ENCODE measurements at regions not wholly inside any gene's neighbourhood (a gene's known extent, or its start where the extent isn't known, plus 50 kb on each side); places are given as distances from the start of the nearest gene placed in this dataset.

GRCh38 chr10:1942478-1942877, 205.2 kb upstream of the ADARB2 start (continued):
- TF ChIP-seq, protein P1, sequence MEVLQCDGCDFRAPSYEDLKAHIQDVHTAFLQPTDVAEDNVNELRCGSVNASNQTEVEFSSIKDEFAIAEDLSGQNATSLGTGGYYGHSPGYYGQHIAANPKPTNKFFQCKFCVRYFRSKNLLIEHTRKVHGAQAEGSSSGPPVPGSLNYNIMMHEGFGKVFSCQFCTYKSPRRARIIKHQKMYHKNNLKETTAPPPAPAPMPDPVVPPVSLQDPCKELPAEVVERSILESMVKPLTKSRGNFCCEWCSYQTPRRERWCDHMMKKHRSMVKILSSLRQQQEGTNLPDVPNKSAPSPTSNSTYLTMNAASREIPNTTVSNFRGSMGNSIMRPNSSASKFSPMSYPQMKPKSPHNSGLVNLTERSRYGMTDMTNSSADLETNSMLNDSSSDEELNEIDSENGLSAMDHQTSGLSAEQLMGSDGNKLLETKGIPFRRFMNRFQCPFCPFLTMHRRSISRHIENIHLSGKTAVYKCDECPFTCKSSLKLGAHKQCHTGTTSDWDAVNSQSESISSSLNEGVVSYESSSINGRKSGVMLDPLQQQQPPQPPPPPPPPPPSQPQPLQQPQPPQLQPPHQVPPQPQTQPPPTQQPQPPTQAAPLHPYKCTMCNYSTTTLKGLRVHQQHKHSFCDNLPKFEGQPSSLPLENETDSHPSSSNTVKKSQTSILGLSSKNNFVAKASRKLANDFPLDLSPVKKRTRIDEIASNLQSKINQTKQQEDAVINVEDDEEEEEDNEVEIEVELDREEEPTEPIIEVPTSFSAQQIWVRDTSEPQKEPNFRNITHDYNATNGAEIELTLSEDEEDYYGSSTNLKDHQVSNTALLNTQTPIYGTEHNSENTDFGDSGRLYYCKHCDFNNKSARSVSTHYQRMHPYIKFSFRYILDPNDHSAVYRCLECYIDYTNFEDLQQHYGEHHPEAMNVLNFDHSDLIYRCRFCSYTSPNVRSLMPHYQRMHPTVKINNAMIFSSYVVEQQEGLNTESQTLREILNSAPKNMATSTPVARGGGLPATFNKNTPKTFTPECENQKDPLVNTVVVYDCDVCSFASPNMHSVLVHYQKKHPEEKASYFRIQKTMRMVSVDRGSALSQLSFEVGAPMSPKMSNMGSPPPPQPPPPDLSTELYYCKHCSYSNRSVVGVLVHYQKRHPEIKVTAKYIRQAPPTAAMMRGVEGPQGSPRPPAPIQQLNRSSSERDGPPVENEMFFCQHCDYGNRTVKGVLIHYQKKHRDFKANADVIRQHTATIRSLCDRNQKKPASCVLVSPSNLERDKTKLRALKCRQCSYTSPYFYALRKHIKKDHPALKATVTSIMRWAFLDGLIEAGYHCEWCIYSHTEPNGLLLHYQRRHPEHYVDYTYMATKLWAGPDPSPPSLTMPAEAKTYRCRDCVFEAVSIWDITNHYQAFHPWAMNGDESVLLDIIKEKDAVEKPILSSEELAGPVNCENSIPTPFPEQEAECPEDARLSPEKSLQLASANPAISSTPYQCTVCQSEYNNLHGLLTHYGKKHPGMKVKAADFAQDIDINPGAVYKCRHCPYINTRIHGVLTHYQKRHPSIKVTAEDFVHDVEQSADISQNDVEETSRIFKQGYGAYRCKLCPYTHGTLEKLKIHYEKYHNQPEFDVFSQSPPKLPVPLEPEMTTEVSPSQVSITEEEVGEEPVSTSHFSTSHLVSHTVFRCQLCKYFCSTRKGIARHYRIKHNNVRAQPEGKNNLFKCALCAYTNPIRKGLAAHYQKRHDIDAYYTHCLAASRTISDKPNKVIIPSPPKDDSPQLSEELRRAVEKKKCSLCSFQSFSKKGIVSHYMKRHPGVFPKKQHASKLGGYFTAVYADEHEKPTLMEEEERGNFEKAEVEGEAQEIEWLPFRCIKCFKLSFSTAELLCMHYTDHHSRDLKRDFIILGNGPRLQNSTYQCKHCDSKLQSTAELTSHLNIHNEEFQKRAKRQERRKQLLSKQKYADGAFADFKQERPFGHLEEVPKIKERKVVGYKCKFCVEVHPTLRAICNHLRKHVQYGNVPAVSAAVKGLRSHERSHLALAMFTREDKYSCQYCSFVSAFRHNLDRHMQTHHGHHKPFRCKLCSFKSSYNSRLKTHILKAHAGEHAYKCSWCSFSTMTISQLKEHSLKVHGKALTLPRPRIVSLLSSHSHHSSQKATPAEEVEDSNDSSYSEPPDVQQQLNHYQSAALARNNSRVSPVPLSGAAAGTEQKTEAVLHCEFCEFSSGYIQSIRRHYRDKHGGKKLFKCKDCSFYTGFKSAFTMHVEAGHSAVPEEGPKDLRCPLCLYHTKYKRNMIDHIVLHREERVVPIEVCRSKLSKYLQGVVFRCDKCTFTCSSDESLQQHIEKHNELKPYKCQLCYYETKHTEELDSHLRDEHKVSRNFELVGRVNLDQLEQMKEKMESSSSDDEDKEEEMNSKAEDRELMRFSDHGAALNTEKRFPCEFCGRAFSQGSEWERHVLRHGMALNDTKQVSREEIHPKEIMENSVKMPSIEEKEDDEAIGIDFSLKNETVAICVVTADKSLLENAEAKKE (CRISPR knock-in tag; IDR thresholded peaks at IDR 0.05) = no peak
- TF ChIP-seq ETS1 (IDR thresholded peaks at IDR 0.05) = no peak

DNA sequence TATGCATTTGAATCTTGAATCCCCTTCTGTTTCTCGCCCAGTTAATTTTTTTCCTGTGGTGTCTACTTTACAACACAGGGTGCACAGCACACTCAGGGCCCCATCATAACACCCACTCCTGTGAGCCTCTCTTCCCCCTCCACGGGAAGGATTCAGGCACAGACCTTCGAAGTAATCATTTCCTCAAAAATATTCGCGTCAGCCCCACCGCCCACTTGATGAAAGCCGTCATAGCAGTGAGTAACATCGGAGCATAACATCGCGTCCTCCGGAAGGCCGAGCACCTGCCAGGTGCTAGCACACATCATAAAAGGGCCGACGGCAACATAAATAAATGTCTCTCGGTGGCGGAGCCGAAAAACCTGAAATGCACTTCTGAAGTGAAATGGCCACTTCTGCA, 201.7 kb upstream of the ADARB2 start:
- Histone ChIP-seq H3K4me1 (ENCODE audit: insufficient read depth) (no peaks in the 10 kb centered on the region), H4K20me1 (replicated peaks; ENCODE audit: insufficient read depth) (no peaks in the 10 kb centered on the region), H2AFZ (peak overlapping the region; percentile 52), H3K9me2 (ENCODE audit: insufficient read depth) (no peaks in the 10 kb centered on the region), H3K4me3 (no peak overlapping the region), H3K36me3 (ENCODE audit: insufficient read depth) (no peaks in the 10 kb centered on the region), H3K27ac (ENCODE audit: low read depth) (no peak overlapping the region), H3K27me3 (ENCODE audit: insufficient read depth) (no peaks in the 10 kb centered on the region), H3K79me2 (replicated peaks; ENCODE audit: insufficient read depth) (no peaks in the 10 kb centered on the region), H3K4me2 (no peak overlapping the region), H3F3A (replicated peaks; ENCODE audit: low read depth) (no peaks in the 10 kb centered on the region)
- ATAC-seq (no peak), DNase-seq (ENCODE audit: low spot score) (no peak)
- Mint-ChIP-seq H3K36me3 (ENCODE audit: low read depth) (no peaks in the 10 kb centered on the region), H3K9me3 (no peaks in the 10 kb centered on the region; the same call in 2 of the 3 replicates), H3K27me3 (ENCODE audit: insufficient read depth, low read depth, poor library complexity) (no peaks in the 10 kb centered on the region), H3K4me3 (no peak overlapping the region), H3K4me1 (peaks cover 8% of the 10 kb centered on the region; the same call in 2 of the 3 replicates), H3K27ac (no peak overlapping the region)
- TF ChIP-seq REST (IDR thresholded peaks at IDR 0.05; ENCODE audit: unreplicated experiment) (no peak), EZH2phosphoT487 (IDR thresholded peaks at IDR 0.05; ENCODE audit: unreplicated experiment) (no peak), EZH2 (IDR thresholded peaks at IDR 0.05; ENCODE audit: low read depth, unreplicated experiment) (no peak), ZNF331 (CRISPR knock-in tag; IDR thresholded peaks at IDR 0.05; ENCODE audit: low read depth) (no peak), ZNF114 (CRISPR knock-in tag; IDR thresholded peaks at IDR 0.05) (no peak), NANOG (IDR thresholded peaks at IDR 0.05; ENCODE audit: borderline replicate concordance) (no peak)
